HuH-7.5 (cell line): ENCODE measurements at regions not wholly inside any gene's neighbourhood (a gene's known extent, or its start where the extent isn't known, plus 50 kb on each side); places are given as distances from the start of the nearest gene placed in this dataset.
"Not testable (repeated sequence)": the region's sequence is repeated elsewhere in the genome, so short reads cannot be mapped to it uniquely, and the experiment has no call there.

Source experiments
- DNase-seq: peaks from one replicate; pipeline ENCODE4 v3.0.0; 2011; ENCODE audit warnings: low spot score

DNA sequence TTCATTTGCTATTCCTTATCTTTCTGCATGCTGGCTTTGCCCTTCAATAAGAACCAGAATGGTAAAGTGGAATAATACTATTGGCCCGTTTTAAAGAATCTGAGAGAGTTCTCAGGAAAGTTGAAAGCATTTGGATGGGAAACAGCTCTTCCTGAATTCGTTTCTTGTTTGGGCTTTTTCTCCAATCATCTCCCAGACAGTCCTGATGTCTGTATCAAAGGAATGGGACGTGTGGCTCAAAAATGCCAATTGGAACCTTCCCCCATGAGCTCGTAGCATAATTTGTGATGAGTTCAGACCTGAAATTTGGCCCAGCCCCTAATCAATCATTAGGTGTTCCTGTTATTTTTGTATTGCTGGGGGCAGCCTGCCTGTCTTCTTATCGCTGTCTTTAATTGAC, 75.8 kb upstream of the BACH2 start:
- DNase-seq, result no peak

DNA sequence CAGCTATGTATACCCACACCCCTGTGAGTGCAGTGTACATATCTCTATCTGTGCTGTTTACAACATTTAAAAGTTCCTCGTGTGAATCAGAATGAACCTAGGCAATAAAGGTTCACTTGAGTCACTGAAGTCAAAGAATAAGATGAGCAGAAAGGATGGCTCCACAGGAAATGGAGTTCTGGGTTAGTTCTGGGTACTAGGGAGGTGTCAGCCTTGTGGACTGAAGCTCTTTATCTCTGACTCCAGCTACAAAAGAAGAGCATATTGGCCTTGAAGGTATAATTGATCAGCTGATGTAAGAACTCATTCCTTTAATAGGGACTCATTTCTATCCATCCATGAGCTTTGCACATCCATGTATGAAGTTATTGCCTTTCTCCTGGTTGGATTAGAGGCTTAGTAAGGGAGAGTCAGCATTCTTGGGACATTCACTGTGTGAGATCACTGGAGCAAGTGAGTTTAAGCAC, 73.9 kb upstream of the BACH2 start:
- no peak for DNase-seq

DNA sequence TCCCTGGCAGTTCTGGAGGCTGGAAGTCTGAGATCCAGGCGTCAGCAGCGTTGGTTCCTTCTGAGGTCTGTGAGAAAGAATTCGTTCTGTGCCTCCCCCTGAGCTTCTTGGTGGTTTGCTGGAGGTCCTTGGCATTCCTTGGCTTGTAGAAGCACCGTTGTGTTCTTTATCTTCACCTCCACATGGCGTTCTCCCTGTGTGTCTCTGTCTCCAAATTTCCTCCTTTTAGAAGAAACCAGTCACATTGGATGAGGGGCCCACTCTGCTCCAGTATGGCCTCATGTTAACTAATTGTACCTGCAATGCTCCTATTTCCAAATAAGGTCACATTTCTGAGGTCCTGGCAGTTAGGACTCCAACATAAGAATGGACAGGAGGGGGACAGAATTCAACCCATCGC, 73.0 kb upstream of the BACH2 start:
- no peak for DNase-seq

DNA sequence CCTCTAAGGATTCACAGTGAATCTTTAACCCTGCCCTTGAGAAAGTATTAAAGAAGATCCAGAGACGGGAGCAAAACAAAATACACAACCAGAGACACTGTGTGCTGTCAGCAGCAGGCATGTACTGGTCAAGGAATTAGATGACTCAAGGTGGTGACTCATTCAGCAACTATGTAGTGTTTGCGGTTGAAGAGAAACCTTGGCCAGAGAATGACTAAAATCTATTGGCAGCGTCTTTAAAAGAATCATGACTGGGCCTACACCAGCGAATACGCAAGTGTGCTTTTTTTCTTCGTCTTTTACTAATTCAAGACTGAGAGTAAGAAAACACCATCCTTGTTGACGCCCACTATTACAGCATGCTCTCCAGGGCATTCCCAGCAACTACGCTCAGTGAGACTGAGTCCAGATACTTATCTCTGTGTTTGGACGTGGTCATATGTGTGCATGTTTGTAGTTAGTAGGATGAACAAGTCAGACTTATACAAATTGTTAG, 72.4 kb upstream of the BACH2 start:
- DNase-seq, result no peak

DNA sequence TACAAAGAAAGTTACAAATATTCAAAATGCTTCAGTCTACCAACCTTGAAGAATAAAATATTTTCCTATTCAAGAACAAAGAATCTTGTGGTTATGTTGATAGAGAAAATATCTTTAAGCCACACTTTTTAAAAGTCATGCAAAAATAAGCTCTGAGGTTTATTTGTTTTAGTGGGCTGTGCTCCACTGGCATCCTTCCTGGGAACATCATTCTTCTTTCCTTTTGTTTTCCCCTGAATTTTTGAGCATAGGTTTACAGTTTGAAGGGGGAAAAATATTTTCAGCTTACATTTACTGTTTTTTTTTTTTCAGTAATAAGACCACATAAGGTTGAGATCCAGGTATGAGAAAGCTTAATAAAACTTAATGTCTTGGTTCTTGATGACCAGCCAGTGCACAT, 72.0 kb upstream of the BACH2 start:
- no peak for DNase-seq

DNA sequence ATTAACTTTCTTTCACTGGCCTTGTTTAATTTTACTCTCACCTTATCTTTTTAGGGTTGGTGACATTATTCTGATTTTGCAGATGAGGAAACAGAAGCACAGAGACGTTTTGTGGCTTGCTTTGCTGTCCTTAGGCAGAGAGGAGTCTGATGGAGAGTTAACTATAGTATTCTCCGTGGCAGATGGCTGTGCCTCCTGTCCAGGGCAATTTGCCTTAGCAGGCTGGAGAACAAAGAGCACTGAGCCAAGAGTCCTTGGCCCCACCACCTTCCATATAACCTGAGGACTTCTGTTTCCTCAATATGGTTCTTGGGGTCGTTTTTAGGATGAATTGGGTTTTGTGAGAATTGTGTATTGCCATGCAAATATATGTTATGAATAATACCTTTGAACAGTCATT, 71.4 kb upstream of the BACH2 start:
- no peak for DNase-seq

DNA sequence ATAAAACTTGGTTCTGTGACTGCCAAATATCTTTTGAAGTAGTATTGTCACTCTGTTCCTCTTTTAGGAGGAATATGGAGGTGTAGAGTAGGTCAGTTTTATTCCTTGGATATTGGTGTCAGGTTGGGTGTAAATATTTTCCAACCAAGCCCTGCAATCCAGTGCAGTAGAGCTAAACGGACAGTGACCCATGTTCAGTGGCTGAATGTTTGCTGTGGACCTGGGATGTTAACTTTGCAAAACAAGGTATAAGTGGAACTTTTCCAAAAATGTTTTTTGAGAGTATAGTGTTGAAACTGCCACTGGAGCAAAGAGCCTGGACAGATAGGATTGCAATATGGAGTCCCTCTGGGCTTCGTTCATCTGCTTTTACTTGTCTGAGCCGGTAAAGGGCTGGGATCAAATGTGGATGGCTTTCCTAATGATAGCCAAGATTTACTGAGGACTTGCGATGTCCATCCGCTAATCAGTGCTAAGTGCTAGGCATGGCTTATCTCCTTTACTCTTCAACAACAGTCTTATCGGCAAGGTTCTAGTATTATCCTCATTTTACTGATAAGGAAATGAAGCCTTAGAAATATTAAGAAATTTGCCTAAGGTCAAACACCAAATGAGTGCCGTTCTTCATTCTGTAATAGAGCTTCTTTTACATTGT, 69.0 kb upstream of the BACH2 start:
- no peak for DNase-seq

DNA sequence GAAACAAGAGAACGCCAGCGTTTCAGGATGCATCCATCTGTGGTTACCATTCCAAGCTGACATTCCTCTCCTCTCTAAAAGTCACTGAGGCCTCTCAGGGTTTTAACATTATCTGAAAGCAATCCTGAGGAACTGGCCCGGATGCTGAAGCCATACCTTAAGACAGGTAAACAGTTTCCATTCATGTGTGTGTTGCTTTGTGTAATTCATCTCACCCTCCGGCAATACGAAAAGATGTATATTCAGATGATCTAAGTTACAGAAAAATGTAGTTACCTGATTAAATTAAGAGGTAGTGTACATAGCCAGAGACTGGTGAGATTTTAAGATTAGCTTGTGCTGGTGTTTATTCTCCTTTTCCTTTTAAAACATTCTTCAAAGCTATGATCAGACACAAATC, 68.4 kb upstream of the BACH2 start:
- no peak for DNase-seq

DNA sequence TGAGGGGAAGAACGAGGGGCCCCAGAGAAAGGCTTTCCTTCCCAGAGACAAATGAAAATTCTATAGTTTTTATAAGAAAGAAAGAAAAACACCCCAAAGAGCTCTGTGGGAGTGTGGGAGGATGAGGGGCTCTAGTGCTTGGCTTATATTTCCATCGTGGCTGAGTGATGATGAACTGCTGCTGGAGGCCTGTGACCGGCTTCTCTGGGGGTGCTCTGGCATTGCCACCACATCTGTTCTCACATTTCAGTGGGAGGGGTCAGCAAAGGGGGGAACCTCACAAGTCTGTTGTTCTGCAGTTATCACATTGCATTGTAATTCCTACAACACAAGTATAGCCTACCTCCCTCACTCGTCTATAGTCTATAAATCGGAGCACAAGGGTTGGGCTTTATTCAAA, 67.6 kb upstream of the BACH2 start:
- DNase-seq, result no peak

DNA sequence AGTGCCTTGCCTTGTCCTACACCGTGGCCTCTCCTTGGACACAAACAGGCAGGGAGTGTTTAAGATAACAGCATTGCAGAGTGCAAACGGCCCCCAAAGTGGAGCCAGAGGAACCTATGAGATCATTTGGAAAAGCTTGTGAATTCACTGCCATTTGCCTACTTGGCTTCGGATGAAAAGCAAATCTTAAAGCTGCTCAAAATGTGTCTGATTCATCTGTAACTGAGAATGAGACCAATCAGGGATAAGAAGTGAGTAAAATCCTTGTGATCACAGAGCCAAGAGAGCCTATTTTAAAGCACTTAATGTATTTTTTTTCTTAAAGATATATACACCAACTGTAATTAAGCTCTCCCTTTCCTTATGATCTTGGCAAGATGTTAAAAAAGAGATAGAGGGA, 65.7 kb upstream of the BACH2 start:
- no peak for DNase-seq

DNA sequence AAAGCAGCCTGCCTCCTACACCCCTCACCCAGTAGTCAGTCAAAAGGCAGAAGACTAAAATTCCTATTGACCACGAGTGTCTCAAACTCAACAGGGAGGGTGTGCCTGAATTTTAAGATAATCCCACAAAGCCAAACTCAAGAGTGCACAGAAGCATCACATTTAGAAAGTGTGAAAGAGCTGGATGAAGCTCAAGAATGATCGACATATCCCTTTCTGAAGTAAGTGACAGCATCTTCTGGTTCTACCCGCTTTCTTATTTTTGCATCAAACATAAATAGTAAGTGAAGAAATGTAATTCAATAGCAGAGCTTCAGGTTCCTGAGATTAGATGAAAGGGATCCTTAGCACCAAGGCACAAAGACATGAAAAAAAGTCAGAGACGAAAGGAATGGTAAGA, 64.5 kb upstream of the BACH2 start:
- no peak for DNase-seq

DNA sequence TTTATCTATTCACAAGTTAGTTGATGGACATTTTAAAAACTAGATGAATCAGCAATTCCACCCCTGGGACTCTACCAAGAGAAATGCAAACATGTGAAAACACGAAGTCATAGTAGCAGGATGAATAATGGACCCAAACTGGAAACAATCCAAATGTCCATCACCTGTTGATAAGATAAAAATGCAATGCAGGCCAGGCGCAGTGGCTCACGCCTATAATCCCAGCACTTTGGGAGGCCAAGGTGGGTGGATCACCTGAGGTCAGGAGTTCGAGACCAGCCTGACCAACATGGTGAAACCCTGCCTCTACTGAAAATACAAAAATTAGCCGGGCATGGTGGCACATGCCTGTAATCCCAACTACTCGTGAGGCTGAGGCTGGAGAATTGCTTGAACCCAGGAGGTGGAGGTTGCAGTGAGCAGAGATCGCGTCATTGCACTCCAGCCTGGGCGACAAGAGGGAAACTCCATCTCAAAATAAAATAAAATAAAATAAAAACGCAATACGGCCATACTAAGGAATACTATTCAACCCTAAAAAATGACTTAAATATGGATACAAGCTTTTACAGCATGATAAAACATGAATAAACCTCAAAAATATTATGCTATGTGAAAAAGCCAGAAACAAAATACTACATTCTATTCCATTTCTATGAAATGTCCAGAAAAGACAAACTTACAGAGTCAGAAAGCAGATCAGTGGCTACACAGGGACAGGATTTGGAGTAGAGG, 61.6 kb upstream of the BACH2 start:
- DNase-seq, result not testable (repeated sequence)

DNA sequence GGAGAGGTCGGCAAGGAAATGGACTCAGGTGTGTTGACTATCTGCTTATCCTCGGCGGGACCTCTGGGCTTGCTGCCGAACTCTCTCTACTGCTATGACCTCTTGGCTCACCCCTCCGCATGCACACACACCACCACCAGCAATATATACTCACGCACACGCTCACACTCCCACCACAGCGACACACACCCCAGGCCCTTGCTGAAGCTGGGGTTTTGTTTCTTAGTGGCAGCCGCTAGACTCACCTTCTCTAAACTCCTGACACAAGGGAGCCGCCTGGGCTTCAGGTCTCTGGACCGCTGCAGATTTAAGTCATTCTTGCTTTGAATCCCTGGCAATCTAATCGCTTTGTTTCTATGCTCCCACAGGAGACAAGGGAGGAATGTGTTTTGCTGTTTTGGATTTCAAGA, 59.4 kb upstream of the BACH2 start:
- DNase-seq, result no peak

DNA sequence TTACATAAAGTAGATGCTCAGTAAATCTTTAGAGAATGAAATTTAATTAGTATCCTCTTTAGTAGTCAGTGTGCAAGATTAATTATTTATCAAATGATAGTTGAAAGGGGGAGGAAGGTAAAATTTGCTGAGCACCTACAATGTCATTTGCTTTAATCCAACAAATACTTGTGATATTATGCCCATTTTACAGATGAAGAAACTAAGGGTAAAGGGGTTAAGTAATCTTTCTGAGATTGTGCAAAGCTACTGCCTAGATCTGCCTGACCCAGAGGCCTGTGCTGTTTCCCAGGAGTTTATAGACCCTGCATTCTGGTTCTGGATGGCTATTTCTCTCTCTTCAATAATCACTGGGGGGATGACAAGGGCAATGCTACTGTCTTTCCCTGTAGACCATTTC, 58.3 kb upstream of the BACH2 start:
- DNase-seq, result no peak

DNA sequence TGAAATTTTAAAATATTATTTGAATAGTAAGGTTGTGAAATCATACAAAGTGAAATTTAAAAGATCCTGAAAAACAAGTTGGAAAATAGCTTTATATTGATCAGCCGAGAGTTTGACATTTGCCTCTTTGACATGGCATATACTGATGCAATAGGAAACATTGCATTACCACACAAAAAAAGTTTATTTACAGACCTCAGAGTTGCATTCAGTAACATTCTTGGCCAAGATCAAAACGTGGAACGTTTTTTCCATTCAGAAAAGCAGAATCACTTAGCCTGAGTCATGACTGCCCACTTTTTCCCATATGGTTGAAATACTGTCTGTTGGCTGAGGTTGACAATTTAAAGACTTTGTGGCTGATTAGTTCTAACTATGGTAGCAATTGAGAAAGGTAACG, 55.1 kb upstream of the BACH2 start:
- no peak for DNase-seq

DNA sequence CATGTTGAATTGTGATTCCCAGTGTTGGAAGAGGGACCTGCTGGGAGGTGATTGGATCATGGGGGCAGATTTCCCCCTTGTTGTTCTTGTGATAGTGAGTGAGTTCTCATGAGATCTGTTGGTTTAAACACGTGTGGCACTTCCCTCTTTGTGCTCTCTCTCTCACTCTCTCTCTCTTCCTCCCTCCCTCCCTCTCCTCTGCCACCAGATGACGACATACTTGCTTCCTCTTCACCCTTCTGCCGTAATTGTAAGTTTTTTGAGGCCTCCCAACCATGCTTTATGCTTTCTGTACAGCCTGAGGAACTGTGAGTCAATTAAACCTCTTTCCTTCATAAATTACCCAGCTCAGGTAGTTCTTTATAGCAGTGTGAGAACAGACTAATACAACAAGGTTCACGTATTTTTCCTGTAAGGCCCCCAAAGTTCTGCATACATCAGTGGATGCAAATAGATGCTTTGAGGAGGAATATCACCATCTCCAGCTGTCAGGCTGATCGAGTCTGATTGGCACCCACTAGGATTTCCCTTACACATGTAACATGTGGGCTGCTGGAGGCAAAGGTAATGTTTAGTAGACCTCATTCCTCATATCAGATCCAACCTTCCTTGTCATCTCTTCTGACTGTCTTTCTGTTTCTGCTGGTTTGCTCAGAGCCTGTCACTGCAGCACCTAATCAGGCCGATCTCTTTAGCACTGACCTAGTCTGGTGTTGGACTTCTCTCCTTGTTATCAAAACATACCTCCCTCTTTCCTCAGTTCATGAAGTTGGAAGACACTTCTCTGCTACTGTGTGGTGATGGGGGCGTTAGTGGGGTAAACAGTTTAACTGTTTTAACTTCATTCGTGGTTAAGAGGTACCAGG, 54.3 kb upstream of the BACH2 start:
- no peak for DNase-seq

DNA sequence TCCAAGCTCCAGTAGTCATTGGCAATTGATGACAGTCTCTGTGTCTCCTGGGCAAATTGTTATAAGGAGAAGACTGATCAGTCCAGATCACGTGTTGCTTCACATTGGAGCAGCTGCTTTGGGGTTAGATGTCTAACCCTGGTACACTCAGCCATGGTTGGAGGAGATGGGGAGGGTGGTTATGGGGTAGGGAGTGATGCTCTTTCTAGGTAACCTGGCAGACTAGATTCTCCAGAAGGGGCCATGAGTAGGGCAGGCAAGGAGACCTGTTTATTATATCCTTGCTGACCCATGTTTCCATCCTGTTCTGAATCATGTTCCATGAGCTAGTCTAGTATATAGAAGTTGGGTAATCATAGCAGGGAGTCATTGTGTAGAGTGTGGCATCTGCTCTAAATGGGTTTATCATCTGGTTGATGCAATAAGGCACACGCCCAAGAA, 50.8 kb upstream of the BACH2 start:
- no peak for DNase-seq

DNA sequence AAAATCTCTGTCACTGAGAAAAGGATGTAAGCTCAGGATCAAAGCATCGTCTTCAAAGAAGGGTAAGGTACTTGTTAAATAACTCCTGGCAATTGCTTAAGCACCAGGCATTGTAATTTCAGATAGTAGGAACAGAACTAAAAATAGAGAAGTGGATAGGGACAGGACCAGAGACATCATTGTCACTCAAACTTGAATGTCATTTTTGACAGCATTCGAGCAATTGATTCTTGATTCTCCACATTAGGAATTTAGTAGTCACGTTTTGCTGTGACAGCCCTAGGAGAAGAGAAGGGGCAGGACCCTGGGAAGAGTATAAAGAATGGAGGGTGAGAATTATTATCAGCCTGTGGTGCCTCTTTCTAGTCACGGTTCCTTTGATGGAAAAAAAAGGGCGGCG, 50.1 kb upstream of the BACH2 start:
- DNase-seq, result no peak
